GM12878 (cell line): ENCODE measurements at regions not wholly inside any gene's neighbourhood (a gene's known extent, or its start where the extent isn't known, plus 50 kb on each side); places are given as distances from the start of the nearest gene placed in this dataset.

Experiments
- ATAC-seq: fragments of 200-7000 bp; cut with Tn5 transposase; 3 replicates; pipeline ENCODE4 v1.9.1; 2020; ENCODE audit warnings: mild to moderate bottlenecking, moderate library complexity
- BruUV-seq: library from RNA; stranded (reverse); fragments of 400-500 nt; replicated peaks from 2 replicates; lab custom pipeline; 2021; lab: Mats Ljungman, UMichigan
- CTCF ChIA-PET: fragments of 300-600 bp; sonication (Branson Sonifier 250); formaldehyde crosslinking; extraction: SDS; loops from one replicate; lab custom pipeline; 2021; ENCODE audit warnings: inconsistent platforms; lab: Yijun Ruan, JAX
- POLR2A ChIA-PET: fragments of 350-600 bp; formaldehyde crosslinking; extraction: SDS; loops from one replicate; lab custom pipeline; 2021; ENCODE audit warnings: inconsistent platforms; lab: Charles Lee
- RAD21 ChIA-PET: fragments of 300-600 bp; sonication (Branson Sonifier 250); formaldehyde crosslinking; loops from one replicate; lab custom pipeline; 2023; ENCODE audit warnings: antibody characterized with exemption; ENCODE audit not compliant: unreplicated experiment; lab: Charles Lee
- SMC1A ChIA-PET: fragments of 300-600 bp; sonication (Branson Sonifier 250); formaldehyde crosslinking; loops from one replicate; lab custom pipeline; 2023; ENCODE audit not compliant: unreplicated experiment, uncharacterized antibody; lab: Charles Lee
- DNase-seq: peaks from one replicate; pipeline ENCODE4 v3.0.0-alpha.2; 2011; ENCODE audit warnings: low read depth, low spot score
- FAIRE-seq: peaks from 3 replicates; lab custom pipeline; 2011; peaks lifted over from hg19 to GRCh38; lab: Jason Lieb, UNC
- H2AFZ ChIP-seq: 2 replicates; pipeline ENCODE4 v1.6.0; 2011; ENCODE audit warnings: low read depth, low read length, control low read depth; ENCODE audit not compliant: control insufficient read depth
- H3K27ac ChIP-seq: 2 replicates; pipeline ENCODE4 v1.5.1; 2011; ENCODE audit warnings: control low read depth; ENCODE audit not compliant: control insufficient read depth, insufficient read depth
- H3K27me3 ChIP-seq, 2 experiments: replicated peaks in 1 of 2; 2 replicates each; pipeline versions ENCODE4 v1.6.0 to v1.6.1; 2011; ENCODE audit warnings: low read length in 1 of 2; ENCODE audit not compliant: control insufficient read depth in 2 of 2, insufficient read depth in 2 of 2
- H3K36me3 ChIP-seq, 2 experiments: 2 replicates each; pipeline ENCODE4 v1.5.1; 2011; ENCODE audit warnings: low read length in 1 of 2; ENCODE audit not compliant: control insufficient read depth in 2 of 2, insufficient read depth in 2 of 2
- H3K4me1 ChIP-seq: 2 replicates; pipeline ENCODE4 v1.6.1; 2011; ENCODE audit warnings: mild to moderate bottlenecking, low read length, moderate library complexity, mixed read lengths; ENCODE audit not compliant: control insufficient read depth, insufficient read depth
- H3K4me2 ChIP-seq: 2 replicates; pipeline ENCODE4 v1.6.0; 2011; ENCODE audit warnings: control low read depth; ENCODE audit not compliant: control insufficient read depth, insufficient read depth
- H3K4me3 ChIP-seq: fragments of 200-600 bp; sonication (generic); 2 replicates; pipeline ENCODE4 v1.5.1; 2016
- H3K79me2 ChIP-seq: 2 replicates; pipeline ENCODE4 v1.6.0; 2011; ENCODE audit warnings: low read length; ENCODE audit not compliant: control insufficient read depth, insufficient read depth
- H3K9ac ChIP-seq: 2 replicates; pipeline ENCODE4 v1.8.0; 2011; ENCODE audit warnings: low read length, control low read depth, mixed read lengths; ENCODE audit not compliant: control insufficient read depth, insufficient read depth
- H3K9me3 ChIP-seq: replicated peaks from 3 replicates; pipeline ENCODE4 v1.5.1; 2011; ENCODE audit warnings: mild to moderate bottlenecking, low read length; ENCODE audit not compliant: control insufficient read depth, insufficient read depth
- H4K20me1 ChIP-seq: 2 replicates; pipeline ENCODE4 v1.6.0; 2011; ENCODE audit not compliant: control insufficient read depth, insufficient read depth
- LARP7 ChIP-seq: fragments of 450-650 bp; IDR thresholded peaks from 2 replicates; pipeline ENCODE4 v1.6.1; 2017; ENCODE audit warnings: mild to moderate bottlenecking
- REST ChIP-seq: IDR thresholded peaks from 2 replicates; pipeline ENCODE4 v1.6.1; 2012; ENCODE audit warnings: mild to moderate bottlenecking, low read depth, low read length
- RUNX3 ChIP-seq: IDR thresholded peaks from 2 replicates; pipeline ENCODE4 v1.6.1; 2012; ENCODE audit warnings: low read length, inconsistent platforms
- WGBS: methylation state at CpG from one replicate; pipeline ENCODE4 v1.1.6; 2016; ENCODE audit warnings: low lambda C conversion rate; ENCODE audit not compliant: insufficient replicate concordance, insufficient coverage; ENCODE audit errors: missing lambda C conversion rate; 5-methylcytosine and 5-hydroxymethylcytosine counted together
- in situ Hi-C: fragments of 300-500 bp; cut with MboI; formaldehyde crosslinking; loops from 9 replicates; pipeline ENCODE4 v1.14.3; 2018; ENCODE audit warnings: mixed read lengths
- intact Hi-C: fragments of 100-400 bp; cut with micrococcal nuclease; formaldehyde crosslinking; loops from one replicate; pipeline ENCODE4 v1.14.2; 2022; ENCODE audit not compliant: unreplicated experiment
- TF ChIP-seq, protein P1 (sequence below): IDR thresholded peaks from 2 replicates; pipeline ENCODE4 v1.6.1; 2011; ENCODE audit warnings: borderline replicate concordance, low read depth, mild to moderate bottlenecking, moderate library complexity, mixed read lengths, low read length; ENCODE audit not compliant: insufficient read depth; ENCODE audit errors: extremely low read length

DNA sequence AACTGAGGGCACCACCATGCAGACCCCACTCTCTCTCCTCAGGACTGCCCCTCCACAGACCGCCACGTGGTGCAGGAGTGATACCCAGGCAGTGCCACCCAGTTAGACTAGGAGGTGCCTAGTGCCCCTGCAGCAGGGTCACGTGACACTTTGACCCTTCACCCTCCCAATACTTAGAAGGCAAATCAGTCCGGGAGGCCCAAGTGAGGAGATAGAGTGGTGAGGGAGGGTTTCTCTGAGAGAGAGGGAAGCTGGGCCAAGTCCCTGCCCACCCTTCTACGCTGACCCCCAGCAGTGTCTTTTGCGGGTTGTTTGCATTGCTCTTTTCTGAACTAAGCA lies 84.6 kb downstream of the BUD13 start:
- H3K79me2 ChIP-seq, result no peaks in the 10 kb centered on the region
- no peak overlapping the region for H3K27ac ChIP-seq
- no peaks in the 10 kb centered on the region for H3K9me3 ChIP-seq
- H2AFZ ChIP-seq, result no peak overlapping the region
- 39% methylated on average over 6 of the region's 6 CpGs for WGBS
- ATAC-seq (no peak), FAIRE-seq (no peak), DNase-seq (no peak)
- ChIA-PET CTCF (interaction anchor here (1.0 kb wide), 1 partner anchor 174 kb away, joined by 4 read pairs; no protein-coding TSS in a partner anchor), SMC1A (no interaction called here), RAD21 (no interaction called here), POLR2A (no interaction called here)
- H3K36me3 ChIP-seq, result no peaks in the 10 kb centered on the region
- no TSS peak for BruUV-seq
- intact Hi-C loops (no loop called here), in situ Hi-C loops (no loop called here)
- no peak overlapping the region for H3K4me3 ChIP-seq
- no peak overlapping the region for H3K4me2 ChIP-seq
- H3K27me3 ChIP-seq, result no peaks in the 10 kb centered on the region
- no peaks in the 10 kb centered on the region for H3K4me1 ChIP-seq
- no peak for TF ChIP-seq LARP7
- TF ChIP-seq, protein P1, sequence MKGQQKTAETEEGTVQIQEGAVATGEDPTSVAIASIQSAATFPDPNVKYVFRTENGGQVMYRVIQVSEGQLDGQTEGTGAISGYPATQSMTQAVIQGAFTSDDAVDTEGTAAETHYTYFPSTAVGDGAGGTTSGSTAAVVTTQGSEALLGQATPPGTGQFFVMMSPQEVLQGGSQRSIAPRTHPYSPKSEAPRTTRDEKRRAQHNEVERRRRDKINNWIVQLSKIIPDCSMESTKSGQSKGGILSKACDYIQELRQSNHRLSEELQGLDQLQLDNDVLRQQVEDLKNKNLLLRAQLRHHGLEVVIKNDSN, result peak; percentile 32
- no peaks in the 10 kb centered on the region for H4K20me1 ChIP-seq
- no peak overlapping the region for H3K9ac ChIP-seq

DNA sequence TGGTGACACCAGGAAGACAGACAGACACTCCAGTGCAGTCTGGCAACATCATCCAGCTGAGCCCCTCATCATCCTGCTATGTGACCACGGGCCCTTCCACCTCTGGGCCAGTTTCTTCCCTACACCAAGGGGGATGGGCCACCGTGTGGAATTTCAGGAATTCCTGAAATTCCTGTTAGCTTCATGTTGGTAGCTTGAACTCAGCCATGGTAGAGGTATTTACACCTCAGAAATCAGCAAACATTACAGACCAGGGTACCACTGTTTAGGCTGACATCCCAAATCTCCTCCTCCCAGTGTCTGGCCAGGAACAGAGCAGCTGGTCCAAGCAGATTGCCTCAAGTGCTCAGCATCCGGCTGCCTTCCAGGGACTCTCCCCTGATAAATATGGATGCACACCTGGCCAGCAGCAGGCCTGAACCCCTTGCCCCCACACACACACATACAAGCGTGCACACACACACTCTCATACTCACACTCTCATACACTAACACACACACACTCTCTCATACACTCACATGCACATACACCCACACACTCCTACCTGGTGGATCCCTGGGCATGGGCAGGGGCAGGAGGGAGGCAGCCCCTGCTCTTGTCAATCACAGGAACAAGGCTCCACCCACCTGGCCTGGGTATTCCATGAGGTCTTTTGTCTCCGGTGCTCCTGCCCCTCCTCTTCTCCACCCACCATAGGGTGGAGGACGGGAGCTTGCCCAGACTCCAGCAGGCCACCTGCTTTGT lies 85.2 kb downstream of the BUD13 start:
- no peak for ATAC-seq

More for the DNA sequence above, 85.2 kb downstream of the BUD13 start:
- BruUV-seq, result no TSS peak
- no peaks in the 10 kb centered on the region for H3K9me3 ChIP-seq
- no peak overlapping the region for H3K9ac ChIP-seq
- no peak for FAIRE-seq
- ChIA-PET RAD21 (no interaction called here), POLR2A (no interaction called here), SMC1A (no interaction called here), CTCF (interaction anchor here (1.0 kb wide), 1 partner anchor 174 kb away, joined by 4 read pairs; no protein-coding TSS in a partner anchor)
- H3K79me2 ChIP-seq, result no peaks in the 10 kb centered on the region
- H3K36me3 ChIP-seq, result no peaks in the 10 kb centered on the region
- 22% methylated on average over 6 of the region's 6 CpGs for WGBS
- no peak overlapping the region for H3K27ac ChIP-seq
- intact Hi-C loops (no loop called here), in situ Hi-C loops (no loop called here)
- DNase-seq, result no peak
- H3K27me3 ChIP-seq, result no peaks in the 10 kb centered on the region
- H3K4me1 ChIP-seq, result no peaks in the 10 kb centered on the region
- H4K20me1 ChIP-seq, result no peaks in the 10 kb centered on the region
- TF ChIP-seq REST (no peak), RUNX3 (no peak)
- no peak overlapping the region for H3K4me3 ChIP-seq
- H2AFZ ChIP-seq, result no peak overlapping the region
- H3K4me2 ChIP-seq, result no peak overlapping the region
